Erythroblast (primary cell): ENCODE measurements at regions not wholly inside any gene's neighbourhood (a gene's known extent, or its start where the extent isn't known, plus 50 kb on each side); places are given as distances from the start of the nearest gene placed in this dataset.

Experiments used
- GATA1 ChIP-seq: IDR thresholded peaks from 2 replicates; pipeline ENCODE4 v1.6.1; 2011; ENCODE audit warnings: low read depth, mild to moderate bottlenecking, control low read depth, low read length, moderate library complexity
- POLR2A ChIP-seq: IDR thresholded peaks from 2 replicates; pipeline ENCODE4 v1.6.1; 2011; ENCODE audit warnings: mild to moderate bottlenecking, low read length

DNA sequence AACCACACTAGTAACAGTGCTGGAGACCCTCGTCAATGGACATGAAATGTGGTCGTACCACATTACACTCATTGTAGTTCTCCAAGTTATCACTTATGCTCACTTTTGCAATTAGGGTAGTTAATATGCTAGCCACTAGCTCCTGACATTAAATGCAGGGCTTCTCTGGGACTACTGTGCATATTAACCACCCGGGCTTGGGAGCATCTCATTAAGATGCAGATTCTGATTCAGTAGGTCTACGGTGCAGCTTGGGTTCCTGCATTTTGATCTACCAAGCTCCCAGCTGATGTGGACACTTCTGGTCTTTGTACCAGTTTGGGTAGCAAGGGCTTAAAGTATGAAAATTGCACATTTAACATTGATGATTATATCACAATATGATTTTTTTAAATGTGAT lies 98.0 kb downstream of the ZFP64 start:
- no peak for TF ChIP-seq POLR2A
- TF ChIP-seq GATA1: no peak
